Liver (tissue), 8 donors: ENCODE measurements at regions not wholly inside any gene's neighbourhood (a gene's known extent, or its start where the extent isn't known, plus 50 kb on each side); places are given as distances from the start of the nearest gene placed in this dataset.

Source experiments
- DNase-seq: peaks from one replicate; pipeline ENCODE4 v3.0.0-alpha.2; 2017; ENCODE audit warnings: low spot score
- H3K27ac ChIP-seq, 2 donors: one replicate each; pipeline ENCODE4 v1.7.0; 2013; ENCODE audit warnings: inconsistent platforms in 2 of 2, low read length in 2 of 2, control low read depth in 1 of 2, low read depth in 1 of 2, mild to moderate bottlenecking in 1 of 2
- H3K27me3 ChIP-seq, 4 donors: one replicate each; pipeline versions ENCODE4 v1.6.1 to v1.7.0; 2013; ENCODE audit warnings: low read length in 3 of 4, inconsistent platforms in 1 of 4, mild to moderate bottlenecking in 1 of 4, moderate library complexity in 1 of 4; ENCODE audit not compliant: control insufficient read depth in 4 of 4, insufficient read depth in 4 of 4
- H3K36me3 ChIP-seq, 4 donors: one replicate each; pipeline versions ENCODE4 v1.6.1 to v1.7.0; 2013; ENCODE audit warnings: low read length in 3 of 4, mild to moderate bottlenecking in 3 of 4, low read depth in 1 of 4, moderate library complexity in 1 of 4; ENCODE audit not compliant: control insufficient read depth in 4 of 4, insufficient read depth in 3 of 4
- H3K4me1 ChIP-seq, 4 donors: one replicate each; pipeline versions ENCODE4 v1.6.1 to v1.7.0; 2013; ENCODE audit warnings: low read length in 3 of 4, mild to moderate bottlenecking in 3 of 4, moderate library complexity in 1 of 4; ENCODE audit not compliant: control insufficient read depth in 4 of 4, insufficient read depth in 4 of 4
- H3K4me3 ChIP-seq, 3 donors: one replicate each; pipeline versions ENCODE4 v1.6.1 to v1.7.0; 2013; ENCODE audit warnings: low read length in 3 of 3, control low read depth in 1 of 3, low read depth in 1 of 3, mild to moderate bottlenecking in 1 of 3
- H3K9ac ChIP-seq, 2 donors: one replicate each; pipeline ENCODE4 v1.7.0; 2013; ENCODE audit warnings: low read length in 2 of 2, mild to moderate bottlenecking in 2 of 2, moderate library complexity in 2 of 2, control low read depth in 1 of 2, low read depth in 1 of 2
- H3K9me3 ChIP-seq, 4 donors: one replicate each; pipeline versions ENCODE4 v1.6.1 to v1.7.0; 2013; ENCODE audit warnings: low read length in 3 of 4; ENCODE audit not compliant: control insufficient read depth in 4 of 4
- ATF3 ChIP-seq: IDR thresholded peaks from 2 replicates; pipeline ENCODE4 v1.6.1; 2016; ENCODE audit warnings: antibody characterized with exemption
- CTCF ChIP-seq: fragments of 150-350 bp; IDR thresholded peaks from 2 replicates; pipeline ENCODE4 v1.5.1; 2017; ENCODE audit warnings: improper control_type of control experiment, low read depth, low read length; ENCODE audit not compliant: missing input control
- EGR1 ChIP-seq, 2 donors: IDR thresholded peaks; 2 replicates each; pipeline ENCODE4 v1.6.1; 2016 to 2018; ENCODE audit warnings: antibody characterized with exemption in 2 of 2, low read depth in 2 of 2
- FOXA1 ChIP-seq: IDR thresholded peaks from 2 replicates; pipeline ENCODE4 v1.6.1; 2016; ENCODE audit warnings: antibody characterized with exemption
- GABPA ChIP-seq, 2 donors: IDR thresholded peaks in 1 of 2; conservative IDR thresholded peaks in 1 of 2; 2 replicates each; pipeline ENCODE4 v1.6.1; 2016; ENCODE audit warnings: antibody characterized with exemption in 2 of 2, mild to moderate bottlenecking in 1 of 2, moderate library complexity in 1 of 2
- HNF4A ChIP-seq, 2 donors: conservative IDR thresholded peaks; 2 replicates each; pipeline ENCODE4 v1.6.1; 2016; ENCODE audit warnings: antibody characterized with exemption in 2 of 2, mild to moderate bottlenecking in 2 of 2
- JUND ChIP-seq, 2 donors: IDR thresholded peaks; 2 replicates each; pipeline ENCODE4 v1.6.1; 2016; ENCODE audit warnings: antibody characterized with exemption in 2 of 2
- MAX ChIP-seq: IDR thresholded peaks from 2 replicates; pipeline ENCODE4 v1.6.1; 2016; ENCODE audit warnings: antibody characterized with exemption
- NR2F2 ChIP-seq: IDR thresholded peaks from 2 replicates; pipeline ENCODE4 v1.6.1; 2016; ENCODE audit warnings: antibody characterized with exemption
- RAD21 ChIP-seq, 2 donors: IDR thresholded peaks; 2 replicates each; pipeline ENCODE4 v1.6.1; 2016; ENCODE audit warnings: antibody characterized with exemption in 2 of 2, mild to moderate bottlenecking in 2 of 2
- REST ChIP-seq: IDR thresholded peaks from 2 replicates; pipeline ENCODE4 v1.6.1; 2016; ENCODE audit warnings: antibody characterized with exemption, mild to moderate bottlenecking
- RXRA ChIP-seq, 2 donors: IDR thresholded peaks; 2 replicates each; pipeline ENCODE4 v1.6.1; 2017 to 2018; ENCODE audit warnings: antibody characterized with exemption in 2 of 2, mild to moderate bottlenecking in 1 of 2
- SP1 ChIP-seq: IDR thresholded peaks from 2 replicates; pipeline ENCODE4 v1.6.1; 2018; ENCODE audit warnings: antibody characterized with exemption, mild to moderate bottlenecking
- TAF1 ChIP-seq: conservative IDR thresholded peaks from 2 replicates; pipeline ENCODE4 v1.6.1; 2016; ENCODE audit warnings: antibody characterized with exemption, mild to moderate bottlenecking
- YY1 ChIP-seq: IDR thresholded peaks from 2 replicates; pipeline ENCODE4 v1.6.1; 2016; ENCODE audit warnings: antibody characterized with exemption, mild to moderate bottlenecking
- WGBS: extraction: QIAGEN DNeasy Blood & Tissue Kit; methylation state at CpG from one replicate; pipeline ENCODE4 v1.1.7; 2013; 5-methylcytosine and 5-hydroxymethylcytosine counted together
- donor health status: healthy.
- donor health status: healthy.
- donor health status: healthy.
- donor health status: healthy.
- donor health status: healthy.

- Histone ChIP-seq H3K4me1 (no peaks in the 10 kb centered on the region), H3K27me3 (no peaks in the 10 kb centered on the region), H3K4me3 (no peak overlapping the region), H3K9me3 (no peaks in the 10 kb centered on the region), H3K27ac (no peak overlapping the region), H3K36me3 (no peaks in the 10 kb centered on the region), H3K9ac (no peak overlapping the region)
- TF ChIP-seq YY1 (no peak), FOXA1 (no peak), GABPA (IDR thresholded peaks at IDR 0.05 in 1 of 2, conservative IDR thresholded peaks at IDR 0.05 in 1 of 2) (no peak), RAD21 (IDR thresholded peaks at IDR 0.05) (no peak), JUND (IDR thresholded peaks at IDR 0.05) (no peak), TAF1 (no peak), EGR1 (IDR thresholded peaks at IDR 0.05; ENCODE audit: low read depth in 2 of 2) (no peak), NR2F2 (no peak), HNF4A (conservative IDR thresholded peaks at IDR 0.05) (no peak), REST (no peak), ATF3 (no peak)
- no peak for DNase-seq
- 81% methylated on average over 2 of the region's 2 CpGs for WGBS
Measured at GRCh38 chr1:175822580-175822979, 79.2 kb upstream of the TNR start.

- Histone ChIP-seq H3K4me1 (no peaks in the 10 kb centered on the region), H3K27ac (no peak overlapping the region), H3K36me3 (no peaks in the 10 kb centered on the region), H3K9me3 (no peaks in the 10 kb centered on the region), H3K4me3 (no peak overlapping the region), H3K27me3 (no peaks in the 10 kb centered on the region), H3K9ac (no peak overlapping the region)
- DNase-seq = no peak
- TF ChIP-seq HNF4A (conservative IDR thresholded peaks at IDR 0.05) = no peak
- TF ChIP-seq NR2F2 = no peak
- WGBS = 89% methylated on average over 6 of the region's 6 CpGs
Measured at GRCh38 chr1:175820456-175821025, 77.1 kb upstream of the TNR start.

GRCh38 chr1:175818929-175819328 lies 75.5 kb upstream of the TNR start:
- DNase-seq = no peak
- H3K27ac ChIP-seq = no peak overlapping the region
- 75% methylated on average over 1 of the region's 1 CpG for WGBS

More at GRCh38 chr1:175818929-175819328, 75.5 kb upstream of the TNR start:
- TF ChIP-seq SP1 = no peak
- TF ChIP-seq RXRA (IDR thresholded peaks at IDR 0.05) = no peak
- no peak for TF ChIP-seq ATF3
- no peak for TF ChIP-seq HNF4A (conservative IDR thresholded peaks at IDR 0.05)
- no peak for TF ChIP-seq MAX
- no peak for TF ChIP-seq GABPA (IDR thresholded peaks at IDR 0.05 in 1 of 2, conservative IDR thresholded peaks at IDR 0.05 in 1 of 2)
- no peak for TF ChIP-seq RAD21 (IDR thresholded peaks at IDR 0.05)
- TF ChIP-seq REST = no peak
- TF ChIP-seq CTCF = no peak
- TF ChIP-seq JUND (IDR thresholded peaks at IDR 0.05) = no peak
- no peaks in the 10 kb centered on the region for H3K27me3 ChIP-seq
- H3K4me1 ChIP-seq = no peaks in the 10 kb centered on the region
- no peaks in the 10 kb centered on the region for H3K9me3 ChIP-seq
- no peak overlapping the region for H3K9ac ChIP-seq
- no peaks in the 10 kb centered on the region for H3K36me3 ChIP-seq
- no peak overlapping the region for H3K4me3 ChIP-seq
